H1 (cell line): ENCODE measurements at regions not wholly inside any gene's neighbourhood (a gene's known extent, or its start where the extent isn't known, plus 50 kb on each side); places are given as distances from the start of the nearest gene placed in this dataset.
A peak's percentile ranks its signal among the peaks of the same experiment; 100 is the strongest.

Experiments used
- CTCF ChIA-PET: fragments of 300-600 bp; sonication (Branson Sonifier 250); formaldehyde crosslinking; loops from one replicate; lab custom pipeline; 2021; ENCODE audit not compliant: partially characterized antibody; lab: Charles Lee
- POLR2A ChIA-PET: fragments of 300-600 bp; sonication (Branson Sonifier 250); formaldehyde crosslinking; loops from one replicate; lab custom pipeline; 2021; ENCODE audit warnings: inconsistent platforms; ENCODE audit not compliant: partially characterized antibody; lab: Charles Lee
- DNase-seq, 2 experiments: peaks; one replicate each; pipeline versions ENCODE4 v3.0.0 to v3.0.0-alpha.2; 2010 to 2022; ENCODE audit warnings: low spot score in 2 of 2, low read depth in 1 of 2, mixed read lengths in 1 of 2
- FAIRE-seq: peaks from 2 replicates; lab custom pipeline; 2011; peaks lifted over from hg19 to GRCh38; lab: Jason Lieb, UNC
- H2AFZ ChIP-seq: 2 replicates; pipeline ENCODE4 v1.8.1; 2012; ENCODE audit warnings: low read length, inconsistent platforms
- H2AK5ac ChIP-seq: 2 replicates; pipeline ENCODE4 v1.6.1; 2013; ENCODE audit warnings: low read depth, low read length
- H2BK120ac ChIP-seq: replicated peaks from 2 replicates; pipeline ENCODE3; 2013; ENCODE audit warnings: low read depth, low read length, inconsistent platforms
- H2BK12ac ChIP-seq: 2 replicates; pipeline ENCODE4 v1.6.1; 2013; ENCODE audit warnings: low read depth, low read length
- H2BK15ac ChIP-seq: 2 replicates; pipeline ENCODE4 v1.6.1; 2013; ENCODE audit warnings: low read length
- H2BK20ac ChIP-seq: 2 replicates; pipeline ENCODE4 v1.6.1; 2013; ENCODE audit warnings: low read length
- H2BK5ac ChIP-seq: 2 replicates; pipeline ENCODE4 v1.6.1; 2013; ENCODE audit warnings: low read depth, low read length
- H3K14ac ChIP-seq: 2 replicates; pipeline ENCODE4 v1.6.1; 2013; ENCODE audit warnings: inconsistent platforms; ENCODE audit not compliant: insufficient read length
- H3K18ac ChIP-seq: 2 replicates; pipeline ENCODE4 v1.6.1; 2013; ENCODE audit warnings: low read length; ENCODE audit errors: extremely low read depth
- H3K23ac ChIP-seq: 2 replicates; pipeline ENCODE4 v1.6.1; 2013; ENCODE audit warnings: inconsistent platforms; ENCODE audit not compliant: insufficient read length
- H3K23me2 ChIP-seq: 2 replicates; pipeline ENCODE4 v1.6.1; 2013; ENCODE audit warnings: low read depth, low read length
- H3K27ac ChIP-seq: 2 replicates; pipeline ENCODE4 v1.6.1; 2011; ENCODE audit warnings: low read depth, low read length, inconsistent platforms
- H3K27me3 ChIP-seq, 4 experiments: replicated peaks in 1 of 4; 1 replicate in 1 of 4; 2 replicates in 3 of 4; pipeline versions ENCODE4 v1.6.1 to v1.8.1; 2011 to 2013; ENCODE audit warnings: low read length in 3 of 4, mild to moderate bottlenecking in 3 of 4, inconsistent platforms in 2 of 4, mixed read lengths in 2 of 4, moderate library complexity in 1 of 4; ENCODE audit not compliant: control insufficient read depth in 3 of 4, insufficient read depth in 3 of 4; ENCODE audit errors: extremely low read depth in 1 of 4
- H3K36me3 ChIP-seq, 4 experiments: 2 replicates each; pipeline versions ENCODE4 v1.6.1 to v1.8.1; 2011 to 2013; ENCODE audit warnings: mild to moderate bottlenecking in 4 of 4, low read length in 3 of 4, moderate library complexity in 2 of 4, control low read depth in 1 of 4, inconsistent platforms in 1 of 4; ENCODE audit not compliant: insufficient read depth in 4 of 4, control insufficient read depth in 2 of 4
- H3K4ac ChIP-seq: replicated peaks from 2 replicates; pipeline ENCODE3; 2013; ENCODE audit warnings: low read length, low read depth, mixed read lengths, inconsistent platforms; ENCODE audit not compliant: insufficient read length
- H3K4me1 ChIP-seq, 4 experiments: replicated peaks in 1 of 4; 1 replicate in 1 of 4; 2 replicates in 3 of 4; pipeline versions ENCODE4 v1.6.1 to v1.8.1; 2011 to 2013; ENCODE audit warnings: low read length in 3 of 4, inconsistent platforms in 2 of 4, mixed read lengths in 1 of 4; ENCODE audit not compliant: insufficient read depth in 4 of 4, control insufficient read depth in 3 of 4
- H3K4me2 ChIP-seq, 2 experiments: 2 replicates each; pipeline versions ENCODE4 v1.6.1 to v1.8.1; 2011 to 2013; ENCODE audit warnings: low read depth in 2 of 2, low read length in 2 of 2, control low read depth in 1 of 2, inconsistent platforms in 1 of 2, mild to moderate bottlenecking in 1 of 2; ENCODE audit not compliant: insufficient read depth in 1 of 2
- H3K4me3 ChIP-seq, 4 experiments: fragments of 200-600, 300-600 bp in 1 of 4; sonication (generic), shearing (Covaris generic), sonication (Bioruptor Twin) in 1 of 4; 2 replicates each; pipeline versions ENCODE4 v1.5.1 to v1.8.1; 2011 to 2016; ENCODE audit warnings: low read length in 4 of 4, low read depth in 3 of 4, control low read depth in 2 of 4, inconsistent platforms in 2 of 4, mild to moderate bottlenecking in 2 of 4, mixed read lengths in 1 of 4, moderate library complexity in 1 of 4; ENCODE audit not compliant: insufficient read depth in 2 of 4; ENCODE audit errors: extremely low read depth in 1 of 4
- H3K56ac ChIP-seq: replicated peaks from 2 replicates; pipeline ENCODE3; 2013; ENCODE audit warnings: low read depth, mild to moderate bottlenecking, mixed read lengths, low read length, inconsistent platforms; ENCODE audit not compliant: insufficient read length
- H3K79me1 ChIP-seq: 2 replicates; pipeline ENCODE4 v1.6.1; 2013; ENCODE audit warnings: low read depth, low read length, control low read depth
- H3K79me2 ChIP-seq, 2 experiments: 2 replicates each; pipeline versions ENCODE4 v1.6.1 to v1.8.1; 2012 to 2013; ENCODE audit warnings: low read length in 2 of 2, mild to moderate bottlenecking in 2 of 2, inconsistent platforms in 1 of 2; ENCODE audit not compliant: insufficient read depth in 2 of 2, control insufficient read depth in 1 of 2
- H3K9ac ChIP-seq, 4 experiments: replicated peaks in 1 of 4; 1 replicate in 1 of 4; 2 replicates in 3 of 4; pipeline versions ENCODE4 v1.6.1 to v1.8.1; 2011 to 2013; ENCODE audit warnings: low read depth in 3 of 4, low read length in 3 of 4, control low read depth in 2 of 4, mild to moderate bottlenecking in 2 of 4, moderate library complexity in 2 of 4, inconsistent platforms in 1 of 4; ENCODE audit errors: extremely low read depth in 1 of 4
- H3K9me3 ChIP-seq, 2 experiments: 2 replicates each; pipeline versions ENCODE4 v1.6.1 to v1.8.1; 2012 to 2013; ENCODE audit warnings: mild to moderate bottlenecking in 2 of 2, moderate library complexity in 2 of 2, control low read depth in 1 of 2, inconsistent platforms in 1 of 2, low read depth in 1 of 2, low read length in 1 of 2, mixed read lengths in 1 of 2; ENCODE audit not compliant: insufficient read depth in 2 of 2
- H4K20me1 ChIP-seq, 2 experiments: replicated peaks in 1 of 2; 2 replicates each; pipeline versions ENCODE3 to v1.8.1; 2011 to 2013; ENCODE audit warnings: inconsistent platforms in 2 of 2, low read length in 2 of 2, mild to moderate bottlenecking in 1 of 2; ENCODE audit not compliant: insufficient read depth in 2 of 2, control insufficient read depth in 1 of 2
- H4K5ac ChIP-seq: 2 replicates; pipeline ENCODE4 v1.6.1; 2013; ENCODE audit warnings: low read length, low read depth, mixed read lengths, inconsistent platforms; ENCODE audit not compliant: insufficient read length
- H4K8ac ChIP-seq: 2 replicates; pipeline ENCODE4 v1.8.0; 2013; ENCODE audit warnings: mild to moderate bottlenecking, moderate library complexity, low read length, inconsistent platforms; ENCODE audit not compliant: insufficient read depth; ENCODE audit errors: extremely low read depth
- H4K91ac ChIP-seq: replicated peaks from 2 replicates; pipeline ENCODE3; 2013; ENCODE audit warnings: low read length, mixed read lengths, inconsistent platforms; ENCODE audit not compliant: insufficient read length
- BRCA1 ChIP-seq: IDR thresholded peaks from 2 replicates; pipeline ENCODE4 v1.6.1; 2012; ENCODE audit warnings: low read depth, low read length, improper control_type of control experiment
- RAD21 ChIP-seq, 2 experiments: IDR thresholded peaks in 1 of 2; conservative IDR thresholded peaks in 1 of 2; 2 replicates each; pipeline ENCODE4 v1.6.1; 2011; ENCODE audit warnings: low read depth in 2 of 2, low read length in 2 of 2, improper control_type of control experiment in 1 of 2, inconsistent platforms in 1 of 2, mild to moderate bottlenecking in 1 of 2, moderate library complexity in 1 of 2
- WGBS, 2 experiments: shearing (Covaris generic) in 1 of 2; methylation state at CpG; one replicate each; pipeline versions ENCODE4 v1.1.6 to v1.1.7; 2013 to 2015; ENCODE audit warnings: low lambda C conversion rate in 2 of 2, mixed read lengths in 2 of 2, inconsistent platforms in 1 of 2, low coverage in 1 of 2, missing lambda C conversion rate in 1 of 2; ENCODE audit not compliant: insufficient replicate concordance in 2 of 2, insufficient coverage in 1 of 2, insufficient read length in 1 of 2; ENCODE audit errors: extremely low coverage in 1 of 2, missing lambda C conversion rate in 1 of 2; 5-methylcytosine and 5-hydroxymethylcytosine counted together

- Histone ChIP-seq H3K36me3 (no peaks in the 10 kb centered on the region), H4K20me1 (no peaks in the 10 kb centered on the region), H3K4me3 (no peak overlapping the region), H2BK120ac (peak overlapping the region; percentile 96), H3K27ac (no peak overlapping the region), H2BK12ac (peak overlapping the region; percentile 89), H4K91ac (peak overlapping the region; percentile 71), H3K27me3 (no peaks in the 10 kb centered on the region; a peak in 1 of 7 replicates), H3K14ac (no peak overlapping the region), H3K4me1 (peaks cover 5 to 21% (median 9%) of the 10 kb centered on the region in 4 experiments), H2AFZ (no peak overlapping the region), H3K9me3 (no peaks in the 10 kb centered on the region), H2BK15ac (peak overlapping the region; percentile 93; the same call in 1 of the 2 replicates), H2BK5ac (peak overlapping the region; percentile 79; the same call in 1 of the 2 replicates), H2AK5ac (no peak overlapping the region), H3K4ac (no peak overlapping the region), H4K8ac (no peak overlapping the region), H3K4me2 (no peak overlapping the region), H3K79me2 (no peaks in the 10 kb centered on the region), H3K9ac (no peak overlapping the region), H4K5ac (no peak overlapping the region), H3K23me2 (no peaks in the 10 kb centered on the region), H3K18ac (peak overlapping the region; percentile 40; the same call in 1 of the 2 replicates), H3K56ac (no peak overlapping the region), H3K23ac (no peak overlapping the region), H2BK20ac (peak overlapping the region; percentile 94), H3K79me1 (no peaks in the 10 kb centered on the region)
- POLR2A ChIA-PET, result no interaction called here
- WGBS, 2 experiments, result 83% methylated on average over 10 of the region's 10 CpGs; no CpG with 5 or more reads in 1 of the 2 experiments
- CTCF ChIA-PET, result interaction anchor here (0.7 to 7.7 kb wide), 20 partner anchors 10 to 859 kb away, joined by 3 to 77 read pairs (median 6); no protein-coding TSS in a partner anchor
- DNase-seq (no peak), FAIRE-seq (no peak)
- TF ChIP-seq RAD21 (IDR thresholded peaks at IDR 0.05 in 1 of 2, conservative IDR thresholded peaks at IDR 0.05 in 1 of 2; ENCODE audit: low read depth in 2 of 2, low read length in 2 of 2) (peak in 1 of 2 experiments; percentile 5; a peak in 1 of 4 replicates), BRCA1 (no peak)
Measured at GRCh38 chr4:138678985-138679746, 336.4 kb upstream of the NOCT start.
